HG02763 (cell line): ENCODE measurements at regions not wholly inside any gene's neighbourhood (a gene's known extent, or its start where the extent isn't known, plus 50 kb on each side); places are given as distances from the start of the nearest gene placed in this dataset.
"Not testable (repeated sequence)": the region's sequence is repeated elsewhere in the genome, so short reads cannot be mapped to it uniquely, and the experiment has no call there.

Experiments
- ATAC-seq: cut with Tn5 transposase; IDR thresholded peaks from one replicate; pipeline ENCODE4 v1.9.1; 2021; ENCODE audit warnings: mild to moderate bottlenecking, moderate library complexity; ENCODE audit not compliant: unreplicated experiment

GRCh38 chr14:38357557-38357956 lies 101.7 kb upstream of the CLEC14A start:
- no peak for ATAC-seq

DNA sequence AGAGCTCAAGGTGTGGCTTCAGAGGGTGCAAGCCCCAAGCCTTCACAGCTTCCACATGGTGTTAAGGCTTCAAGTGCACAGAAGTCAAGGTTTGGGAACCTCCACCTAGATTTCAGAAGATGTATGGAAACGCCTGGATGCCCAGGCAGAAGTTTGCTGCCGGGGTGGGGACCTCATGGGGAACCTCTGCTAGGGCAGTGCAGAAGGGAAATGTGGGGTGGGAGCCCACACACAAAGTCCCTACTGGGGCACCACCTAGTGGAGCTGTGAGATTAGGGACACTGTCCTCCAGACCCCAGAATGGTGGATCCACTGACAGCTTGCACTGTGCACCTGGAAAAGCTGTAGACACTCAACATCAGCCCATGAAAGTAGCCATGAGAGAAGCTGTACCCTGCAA lies 99.6 kb upstream of the CLEC14A start:
- ATAC-seq, result not testable (repeated sequence)

GRCh38 chr14:38350102-38350501 lies 94.2 kb upstream of the CLEC14A start:
- ATAC-seq, result no peak

GRCh38 chr14:38342803-38343202 lies 86.9 kb upstream of the CLEC14A start:
- no peak for ATAC-seq

DNA sequence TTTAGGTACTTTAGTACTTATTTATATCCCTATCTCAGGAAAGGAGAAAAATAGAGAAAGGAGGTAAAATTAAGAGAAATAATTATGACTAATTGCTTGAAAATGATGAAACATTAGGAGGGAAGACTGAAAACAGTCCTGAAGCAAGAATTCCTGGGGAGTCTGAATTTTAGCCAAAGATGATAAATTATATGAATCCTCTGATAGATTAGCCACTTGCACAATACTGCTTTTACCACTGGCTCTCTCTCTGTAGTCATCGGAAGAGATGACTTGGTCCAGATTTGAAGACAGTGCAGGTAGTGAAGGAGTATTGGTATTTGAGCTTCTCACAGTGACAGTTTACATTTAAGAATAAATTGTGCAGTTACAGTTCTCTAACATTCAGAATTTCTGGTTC lies 83.8 kb upstream of the CLEC14A start:
- ATAC-seq, result no peak

- ATAC-seq, result no peak
Observed at GRCh38 chr14:38336298-38336697, 80.4 kb upstream of the CLEC14A start.

GRCh38 chr14:38330275-38330674 lies 74.4 kb upstream of the CLEC14A start:
- ATAC-seq, result no peak

GRCh38 chr14:38329246-38329645 lies 73.4 kb upstream of the CLEC14A start:
- no peak for ATAC-seq

DNA sequence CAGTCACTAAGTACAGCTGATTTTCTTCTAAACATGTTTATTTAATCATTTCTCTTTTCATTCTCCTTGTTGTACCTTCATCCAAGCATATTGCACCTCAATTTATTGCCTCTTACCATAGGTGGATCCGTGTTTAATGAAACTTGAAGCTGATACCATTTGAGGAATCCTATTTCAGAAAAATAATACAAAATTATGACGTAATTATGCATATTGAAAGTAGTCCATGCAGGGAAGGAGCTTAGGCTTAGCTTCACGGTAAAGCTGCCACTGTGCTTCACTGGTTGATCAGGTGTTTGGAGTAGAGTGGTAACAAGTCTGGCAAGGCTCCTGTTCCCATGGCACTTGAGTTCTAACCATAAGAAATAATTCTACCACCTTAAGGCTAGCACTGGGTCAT lies 61.0 kb upstream of the CLEC14A start:
- no peak for ATAC-seq

GRCh38 chr14:38311655-38312054 lies 55.8 kb upstream of the CLEC14A start:
- ATAC-seq, result no peak

- ATAC-seq, result no peak
Observed at GRCh38 chr14:38310420-38310995, 54.6 kb upstream of the CLEC14A start.

DNA sequence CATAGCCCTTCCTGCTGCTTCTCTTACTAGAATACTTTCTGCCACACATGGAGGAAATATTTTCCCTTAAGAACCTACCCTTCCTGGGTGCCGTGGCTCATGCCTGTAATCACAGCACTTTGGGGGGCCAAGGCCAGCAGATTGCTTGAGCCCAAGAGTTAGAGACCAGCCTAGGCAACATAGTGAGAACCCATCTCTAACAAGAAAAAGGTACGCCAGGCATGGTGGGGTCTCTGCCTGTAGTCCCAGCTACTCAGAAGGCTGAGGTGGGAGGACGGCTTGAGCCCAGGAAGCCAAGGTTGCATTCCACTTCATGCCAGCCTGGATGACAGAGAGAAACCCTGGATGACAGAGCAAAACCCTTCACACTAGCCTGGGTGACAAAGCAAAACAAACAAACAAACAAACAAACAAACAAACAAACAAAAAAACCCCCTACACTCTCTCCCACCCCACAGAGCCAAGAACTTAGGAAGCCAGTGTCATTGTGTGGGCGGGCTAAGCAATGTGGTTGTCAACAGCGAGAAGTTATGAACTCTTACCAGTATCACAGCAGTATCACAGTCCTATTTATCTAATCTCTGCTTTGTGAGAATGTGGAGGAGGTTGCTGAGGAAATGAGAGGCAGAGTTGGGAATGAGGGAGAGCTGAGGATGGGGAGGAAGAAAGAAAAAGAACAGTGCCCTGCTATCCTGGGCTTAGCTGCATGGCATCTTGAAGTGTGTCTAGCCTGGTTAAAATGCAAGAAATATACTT lies 53.8 kb upstream of the CLEC14A start:
- ATAC-seq, result no peak
